Body of pancreas (tissue), 4 donors: ENCODE measurements at regions not wholly inside any gene's neighbourhood (a gene's known extent, or its start where the extent isn't known, plus 50 kb on each side); places are given as distances from the start of the nearest gene placed in this dataset.

Source experiments
- POLR2A ChIP-seq, 3 donors: fragments of 450-650 bp; IDR thresholded peaks; one replicate each; pipeline ENCODE4 v1.6.1; 2016; ENCODE audit warnings: antibody characterized with exemption in 3 of 3, mild to moderate bottlenecking in 2 of 3
- TF ChIP-seq, protein P1 (sequence below), 7 experiments: fragments of 450-650 bp in 4 of 7; fragments of 200-600 bp in 3 of 7; sonication (generic) in 3 of 7; IDR thresholded peaks; one replicate each; pipeline ENCODE4 v1.5.1; 2016 to 2019; ENCODE audit warnings: antibody characterized with exemption in 7 of 7

DNA sequence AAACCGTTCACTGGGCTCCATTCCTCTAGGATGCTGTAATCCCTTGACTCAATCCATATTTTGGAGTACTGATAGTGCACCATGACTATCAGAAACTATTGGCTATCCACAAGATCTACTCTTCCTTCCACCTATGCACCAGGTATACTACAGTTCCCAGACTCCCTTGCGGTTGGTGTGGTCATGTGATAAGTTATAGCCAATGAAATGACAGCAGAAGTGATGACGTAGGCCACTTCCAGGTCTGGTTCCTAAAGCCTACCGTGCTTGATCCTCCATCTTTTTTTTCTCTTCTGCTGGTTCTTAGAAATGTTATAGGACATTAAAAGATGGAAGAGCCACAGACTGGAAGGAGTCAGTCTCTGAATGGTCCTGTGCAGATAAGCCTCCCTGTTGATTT, 278.8 kb upstream of the C16orf82 start:
- TF ChIP-seq, protein P1, sequence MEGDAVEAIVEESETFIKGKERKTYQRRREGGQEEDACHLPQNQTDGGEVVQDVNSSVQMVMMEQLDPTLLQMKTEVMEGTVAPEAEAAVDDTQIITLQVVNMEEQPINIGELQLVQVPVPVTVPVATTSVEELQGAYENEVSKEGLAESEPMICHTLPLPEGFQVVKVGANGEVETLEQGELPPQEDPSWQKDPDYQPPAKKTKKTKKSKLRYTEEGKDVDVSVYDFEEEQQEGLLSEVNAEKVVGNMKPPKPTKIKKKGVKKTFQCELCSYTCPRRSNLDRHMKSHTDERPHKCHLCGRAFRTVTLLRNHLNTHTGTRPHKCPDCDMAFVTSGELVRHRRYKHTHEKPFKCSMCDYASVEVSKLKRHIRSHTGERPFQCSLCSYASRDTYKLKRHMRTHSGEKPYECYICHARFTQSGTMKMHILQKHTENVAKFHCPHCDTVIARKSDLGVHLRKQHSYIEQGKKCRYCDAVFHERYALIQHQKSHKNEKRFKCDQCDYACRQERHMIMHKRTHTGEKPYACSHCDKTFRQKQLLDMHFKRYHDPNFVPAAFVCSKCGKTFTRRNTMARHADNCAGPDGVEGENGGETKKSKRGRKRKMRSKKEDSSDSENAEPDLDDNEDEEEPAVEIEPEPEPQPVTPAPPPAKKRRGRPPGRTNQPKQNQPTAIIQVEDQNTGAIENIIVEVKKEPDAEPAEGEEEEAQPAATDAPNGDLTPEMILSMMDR (IDR thresholded peaks at IDR 0.05) = no peak
- TF ChIP-seq POLR2A (IDR thresholded peaks at IDR 0.05) = no peak
